DND-41 (cell line): ENCODE measurements at regions not wholly inside any gene's neighbourhood (a gene's known extent, or its start where the extent isn't known, plus 50 kb on each side); places are given as distances from the start of the nearest gene placed in this dataset.
"Not testable (repeated sequence)": the region's sequence is repeated elsewhere in the genome, so short reads cannot be mapped to it uniquely, and the experiment has no call there.

ENCODE experiments used
- ATAC-seq: fragments of 200-7000 bp; cut with Tn5 transposase; 3 replicates; pipeline ENCODE4 v1.9.1; 2021; ENCODE audit warnings: low read depth; ENCODE audit not compliant: insufficient read depth
- DNase-seq: peaks from one replicate; pipeline ENCODE4 v3.0.0-alpha.2; 2020
- H2AFZ ChIP-seq: 2 replicates; pipeline ENCODE4 v1.6.0; 2012; ENCODE audit warnings: low read depth, low read length
- H3K27ac ChIP-seq: 2 replicates; pipeline ENCODE4 v1.5.1; 2012; ENCODE audit warnings: low read length, inconsistent platforms
- H3K27me3 ChIP-seq: fragments of 200-600 bp; sonication (generic); 2 replicates; pipeline ENCODE4 v1.6.0; 2012; ENCODE audit warnings: low read length, mild to moderate bottlenecking, inconsistent platforms; ENCODE audit not compliant: insufficient read depth, poor library complexity
- H3K36me3 ChIP-seq: 2 replicates; pipeline ENCODE4 v1.5.1; 2012; ENCODE audit warnings: low read length, inconsistent platforms; ENCODE audit not compliant: insufficient read depth
- H3K4me1 ChIP-seq: 2 replicates; pipeline ENCODE4 v1.5.1; 2012; ENCODE audit warnings: mild to moderate bottlenecking, low read length; ENCODE audit not compliant: insufficient read depth
- H3K4me2 ChIP-seq: 2 replicates; pipeline ENCODE4 v1.6.0; 2012; ENCODE audit warnings: mild to moderate bottlenecking, moderate library complexity, low read length, inconsistent platforms; ENCODE audit not compliant: insufficient read depth
- H3K4me3 ChIP-seq, 2 experiments: fragments of 200-600 bp in 1 of 2; shearing (Covaris generic) in 1 of 2; 2 replicates each; pipeline ENCODE4 v1.5.1; 2012 to 2016; ENCODE audit warnings: inconsistent platforms in 2 of 2, low read length in 2 of 2, mild to moderate bottlenecking in 2 of 2, low read depth in 1 of 2, moderate library complexity in 1 of 2
- H3K79me2 ChIP-seq: 2 replicates; pipeline ENCODE4 v1.6.0; 2012; ENCODE audit warnings: low read length, inconsistent platforms; ENCODE audit not compliant: insufficient read depth
- H3K9ac ChIP-seq: 2 replicates; pipeline ENCODE4 v1.6.0; 2012; ENCODE audit warnings: low read depth, mild to moderate bottlenecking, inconsistent platforms, low read length, moderate library complexity
- H3K9me3 ChIP-seq: 2 replicates; pipeline ENCODE4 v1.5.1; 2012; ENCODE audit warnings: low read length, moderate library complexity, mild to moderate bottlenecking, inconsistent platforms; ENCODE audit not compliant: insufficient read depth, severe bottlenecking
- H4K20me1 ChIP-seq: 2 replicates; pipeline ENCODE4 v1.6.0; 2012; ENCODE audit warnings: low read length; ENCODE audit not compliant: insufficient read depth
- EZH2 ChIP-seq: IDR thresholded peaks from 3 replicates; pipeline ENCODE4 v1.6.1; 2012; ENCODE audit warnings: borderline replicate concordance, low read depth, mild to moderate bottlenecking, moderate library complexity, low read length, inconsistent platforms; ENCODE audit not compliant: severe bottlenecking
- TF ChIP-seq, protein P1 (sequence below): IDR thresholded peaks from 2 replicates; pipeline ENCODE4 v1.5.1; 2012; ENCODE audit warnings: borderline replicate concordance, low read length, moderate library complexity, mild to moderate bottlenecking; ENCODE audit not compliant: poor library complexity, severe bottlenecking; ENCODE audit errors: extremely low read depth

DNA sequence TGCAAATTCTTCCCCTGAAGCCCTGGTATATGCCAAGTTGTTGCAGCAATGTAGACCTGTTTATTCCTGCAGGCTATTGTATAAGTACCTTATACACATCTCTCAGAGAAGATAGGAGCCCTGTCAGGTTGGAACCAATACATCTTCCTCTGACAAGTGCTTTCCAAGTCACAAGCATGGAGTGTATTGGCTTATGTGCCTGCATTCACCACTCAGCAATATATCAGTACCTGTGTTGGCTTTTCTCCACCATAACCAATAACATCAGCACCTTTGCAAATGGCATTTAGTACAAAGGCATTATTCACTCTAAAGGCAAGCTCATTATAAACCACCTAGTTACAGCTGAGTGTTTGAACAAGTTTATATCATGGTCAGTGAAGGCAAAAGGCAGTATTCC is 611.7 kb upstream of the CNTN5 start:
- Histone ChIP-seq H3K9me3 (no peaks in the 10 kb centered on the region), H3K4me3 (no peak overlapping the region), H4K20me1 (no peaks in the 10 kb centered on the region), H3K79me2 (no peaks in the 10 kb centered on the region), H3K4me1 (no peaks in the 10 kb centered on the region), H3K36me3 (no peaks in the 10 kb centered on the region), H2AFZ (no peak overlapping the region), H3K27me3 (no peaks in the 10 kb centered on the region), H3K9ac (no peak overlapping the region), H3K27ac (no peak overlapping the region), H3K4me2 (no peak overlapping the region)
- ATAC-seq (no peak), DNase-seq (no peak)
- no peak for TF ChIP-seq EZH2
- TF ChIP-seq, protein P1, sequence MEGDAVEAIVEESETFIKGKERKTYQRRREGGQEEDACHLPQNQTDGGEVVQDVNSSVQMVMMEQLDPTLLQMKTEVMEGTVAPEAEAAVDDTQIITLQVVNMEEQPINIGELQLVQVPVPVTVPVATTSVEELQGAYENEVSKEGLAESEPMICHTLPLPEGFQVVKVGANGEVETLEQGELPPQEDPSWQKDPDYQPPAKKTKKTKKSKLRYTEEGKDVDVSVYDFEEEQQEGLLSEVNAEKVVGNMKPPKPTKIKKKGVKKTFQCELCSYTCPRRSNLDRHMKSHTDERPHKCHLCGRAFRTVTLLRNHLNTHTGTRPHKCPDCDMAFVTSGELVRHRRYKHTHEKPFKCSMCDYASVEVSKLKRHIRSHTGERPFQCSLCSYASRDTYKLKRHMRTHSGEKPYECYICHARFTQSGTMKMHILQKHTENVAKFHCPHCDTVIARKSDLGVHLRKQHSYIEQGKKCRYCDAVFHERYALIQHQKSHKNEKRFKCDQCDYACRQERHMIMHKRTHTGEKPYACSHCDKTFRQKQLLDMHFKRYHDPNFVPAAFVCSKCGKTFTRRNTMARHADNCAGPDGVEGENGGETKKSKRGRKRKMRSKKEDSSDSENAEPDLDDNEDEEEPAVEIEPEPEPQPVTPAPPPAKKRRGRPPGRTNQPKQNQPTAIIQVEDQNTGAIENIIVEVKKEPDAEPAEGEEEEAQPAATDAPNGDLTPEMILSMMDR: no peak

- no peaks in the 10 kb centered on the region for H3K79me2 ChIP-seq
- no peaks in the 10 kb centered on the region for H3K4me1 ChIP-seq
- no peak for DNase-seq
- H3K4me2 ChIP-seq: no peak overlapping the region
- H3K27ac ChIP-seq: no peak overlapping the region
- TF ChIP-seq, protein P1: no peak
- no peak for TF ChIP-seq EZH2
- no peaks in the 10 kb centered on the region for H3K36me3 ChIP-seq
- ATAC-seq: no peak
- H2AFZ ChIP-seq: no peak overlapping the region
- no peak overlapping the region for H3K9ac ChIP-seq
- H3K4me3 ChIP-seq: no peak overlapping the region
- no peaks in the 10 kb centered on the region for H3K27me3 ChIP-seq
- H3K9me3 ChIP-seq: no peaks in the 10 kb centered on the region
- no peaks in the 10 kb centered on the region for H4K20me1 ChIP-seq
Measured at GRCh38 chr11:98411777-98412176, 609.0 kb upstream of the CNTN5 start.

- no peak for TF ChIP-seq EZH2
- TF ChIP-seq, protein P1: no peak
- Histone ChIP-seq H3K27me3 (no peaks in the 10 kb centered on the region), H4K20me1 (no peaks in the 10 kb centered on the region), H3K4me3 (no peak overlapping the region), H3K4me2 (no peak overlapping the region), H3K79me2 (no peaks in the 10 kb centered on the region), H3K9me3 (peaks cover 3% of the 10 kb centered on the region), H3K36me3 (no peaks in the 10 kb centered on the region), H3K27ac (no peak overlapping the region), H3K4me1 (no peaks in the 10 kb centered on the region), H2AFZ (no peak overlapping the region), H3K9ac (no peak overlapping the region)
- ATAC-seq (no peak), DNase-seq (no peak)
Measured at GRCh38 chr11:98417256-98417755, 603.4 kb upstream of the CNTN5 start.

DNA sequence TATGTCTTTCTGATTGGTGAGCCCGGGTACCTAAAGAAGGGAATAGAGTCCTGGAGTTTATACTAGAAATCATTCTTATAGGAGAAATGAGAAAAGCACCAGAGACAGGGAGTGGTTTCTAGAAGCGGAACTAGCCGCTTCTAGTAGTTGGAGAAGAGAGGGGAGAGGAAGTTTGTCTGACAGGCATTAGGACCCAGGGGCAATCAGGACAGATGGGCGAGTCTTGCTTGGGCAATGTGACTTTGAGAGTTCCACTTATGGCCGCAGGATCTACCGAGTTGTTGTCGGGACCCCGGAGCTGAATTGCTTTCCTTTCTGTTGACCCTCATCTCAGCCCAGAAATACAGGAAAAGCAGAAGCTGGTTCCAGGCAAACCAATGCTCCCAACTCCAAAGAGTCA is 596.8 kb upstream of the CNTN5 start:
- no peak for ATAC-seq
- no peaks in the 10 kb centered on the region for H3K4me1 ChIP-seq
- H2AFZ ChIP-seq: no peak overlapping the region
- no peak overlapping the region for H3K4me2 ChIP-seq
- DNase-seq: no peak
- H3K9ac ChIP-seq: no peak overlapping the region
- no peak overlapping the region for H3K4me3 ChIP-seq
- no peaks in the 10 kb centered on the region for H3K79me2 ChIP-seq
- no peaks in the 10 kb centered on the region for H4K20me1 ChIP-seq
- TF ChIP-seq, protein P1: no peak
- TF ChIP-seq EZH2: no peak
- peaks cover 3% of the 10 kb centered on the region for H3K9me3 ChIP-seq
- no peak overlapping the region for H3K27ac ChIP-seq
- H3K36me3 ChIP-seq: no peaks in the 10 kb centered on the region
- no peaks in the 10 kb centered on the region for H3K27me3 ChIP-seq

DNA sequence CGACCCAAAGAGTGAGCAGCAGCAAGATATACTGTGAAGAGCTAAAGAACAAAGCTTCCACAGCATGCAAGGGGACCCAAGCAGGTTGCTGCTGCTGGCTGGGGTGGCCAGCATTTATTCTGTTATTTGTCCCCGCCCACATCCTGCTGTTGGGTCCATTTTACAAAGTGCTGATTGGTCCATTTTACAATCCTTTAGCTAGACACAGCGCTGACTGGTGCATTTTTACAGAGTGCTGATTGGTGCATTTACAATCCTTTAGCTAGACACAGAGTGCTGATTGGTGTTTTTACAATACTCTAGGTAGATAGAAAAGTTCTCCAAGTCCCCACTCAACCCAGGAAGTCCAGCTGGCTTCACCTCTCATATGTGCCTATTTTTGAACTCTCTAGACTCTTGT is 596.0 kb upstream of the CNTN5 start:
- H3K4me3 ChIP-seq, H3K79me2 ChIP-seq, H3K36me3 ChIP-seq, H3K27ac ChIP-seq, H2AFZ ChIP-seq, H4K20me1 ChIP-seq, H3K9ac ChIP-seq, H3K4me2 ChIP-seq, H3K4me1 ChIP-seq, H3K27me3 ChIP-seq, DNase-seq, ATAC-seq, H3K9me3 ChIP-seq: not testable (repeated sequence)
